ENCODE measurements at regions not wholly inside any gene's neighbourhood (a gene's known extent, or its start where the extent isn't known, plus 50 kb on each side); places are given as distances from the start of the nearest gene placed in this dataset.

DNA sequence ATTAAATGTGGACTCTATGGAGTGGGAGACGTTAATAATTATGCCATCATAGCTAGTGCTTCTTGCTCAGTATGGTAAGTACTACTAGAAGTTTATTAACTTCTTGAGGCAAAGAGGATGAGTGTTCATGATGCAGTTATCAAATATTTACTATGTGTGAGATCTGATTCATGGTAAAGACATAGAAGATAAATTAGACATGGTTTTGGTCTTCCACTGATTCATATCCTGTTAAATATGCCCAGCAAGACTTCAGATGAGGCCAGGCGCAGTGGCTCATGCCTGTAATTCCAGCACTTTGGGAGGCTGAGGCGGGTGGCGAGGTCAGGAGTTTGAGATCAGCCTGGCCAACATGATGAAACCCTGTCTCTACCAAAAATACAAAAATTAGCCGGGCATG is 547.1 kb upstream of the ANKRD30A start:
- H3K27ac Mint-ChIP-seq = no peak overlapping the region
- no peaks in the 10 kb centered on the region for H3K36me3 Mint-ChIP-seq (ENCODE audit: low read depth)
- no peak for ATAC-seq
- H3K4me3 Mint-ChIP-seq = no peak overlapping the region
- no peak for DNase-seq
- peaks cover 21% of the 10 kb centered on the region for H3K9me3 Mint-ChIP-seq
- no peaks in the 10 kb centered on the region for H3K4me1 Mint-ChIP-seq
- H3K27me3 Mint-ChIP-seq = no peaks in the 10 kb centered on the region

GRCh38 chr10:36577126-36577525 is 548.3 kb upstream of the ANKRD30A start:
- peaks cover 20% of the 10 kb centered on the region for H3K9me3 Mint-ChIP-seq
- no peaks in the 10 kb centered on the region for H3K36me3 Mint-ChIP-seq (ENCODE audit: low read depth)
- no peak overlapping the region for H3K4me3 Mint-ChIP-seq
- H3K27me3 Mint-ChIP-seq = no peaks in the 10 kb centered on the region
- ATAC-seq = no peak
- H3K27ac Mint-ChIP-seq = no peak overlapping the region
- no peak for DNase-seq
- H3K4me1 Mint-ChIP-seq = no peaks in the 10 kb centered on the region

DNA sequence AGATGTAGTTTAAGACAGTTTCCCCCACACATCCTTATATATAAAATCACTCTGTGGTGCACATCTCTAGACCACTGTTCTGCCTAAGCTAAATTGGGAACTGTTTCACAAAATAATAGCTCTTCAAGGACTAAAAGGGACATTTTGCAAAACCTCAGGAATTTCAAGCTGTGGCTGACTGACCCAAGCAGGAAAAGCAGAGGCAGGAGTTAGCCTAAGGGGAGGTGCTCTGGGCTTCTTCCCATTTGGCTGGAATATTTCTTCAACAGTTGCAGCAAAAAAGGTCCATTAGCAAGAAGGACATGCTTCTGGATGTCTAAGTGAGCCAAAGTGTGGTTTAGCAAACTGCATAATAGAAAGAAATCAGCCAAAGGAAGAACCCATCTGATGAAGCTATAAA is 551.2 kb upstream of the ANKRD30A start:
- ATAC-seq (no peak), DNase-seq (no peak)
- no peaks in the 10 kb centered on the region for H3K4me1 Mint-ChIP-seq
- no peaks in the 10 kb centered on the region for H3K27me3 Mint-ChIP-seq
- no peak overlapping the region for H3K27ac Mint-ChIP-seq
- H3K36me3 Mint-ChIP-seq (ENCODE audit: low read depth) = no peaks in the 10 kb centered on the region
- peaks cover 14% of the 10 kb centered on the region for H3K9me3 Mint-ChIP-seq
- H3K4me3 Mint-ChIP-seq = no peak overlapping the region

- no peaks in the 10 kb centered on the region for H3K4me1 Mint-ChIP-seq
- ATAC-seq = no peak
Observed at GRCh38 chr10:36573246-36573645, 552.2 kb upstream of the ANKRD30A start.

DNA sequence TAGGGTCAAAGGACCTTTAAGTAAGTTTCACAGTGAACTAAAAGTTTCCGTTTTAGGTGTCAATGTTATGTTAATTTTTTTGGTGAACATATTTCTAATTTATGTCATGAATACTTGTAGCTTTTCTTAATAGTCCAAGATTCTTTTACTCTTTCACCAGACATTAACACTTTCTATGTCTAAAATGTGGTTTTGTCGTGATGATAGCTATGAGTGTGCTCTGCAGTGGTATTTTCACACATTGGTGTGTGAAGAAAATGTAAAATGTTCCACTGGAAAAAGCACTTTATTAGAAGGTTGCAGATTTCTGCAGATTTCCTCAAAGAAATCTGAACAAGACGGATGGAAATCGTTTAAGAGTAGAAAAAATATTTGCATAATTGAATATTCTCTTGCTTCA is 561.0 kb upstream of the ANKRD30A start:
- H3K4me3 Mint-ChIP-seq = no peak overlapping the region
- no peaks in the 10 kb centered on the region for H3K4me1 Mint-ChIP-seq
- H3K9me3 Mint-ChIP-seq = peaks cover 7% of the 10 kb centered on the region
- H3K36me3 Mint-ChIP-seq (ENCODE audit: low read depth) = no peaks in the 10 kb centered on the region
- no peak overlapping the region for H3K27ac Mint-ChIP-seq
- ATAC-seq (no peak), DNase-seq (no peak)
- no peaks in the 10 kb centered on the region for H3K27me3 Mint-ChIP-seq

More at GRCh38 chr10:36573246-36573645, 552.2 kb upstream of the ANKRD30A start:
- Mint-ChIP-seq H3K9me3 (peaks cover 13% of the 10 kb centered on the region), H3K27me3 (no peaks in the 10 kb centered on the region), H3K36me3 (ENCODE audit: low read depth) (no peaks in the 10 kb centered on the region), H3K4me3 (no peak overlapping the region), H3K27ac (no peak overlapping the region)
- no peak for DNase-seq

GRCh38 chr10:36559412-36560400 is 565.7 kb upstream of the ANKRD30A start:
- no peak for DNase-seq
- peaks cover 3% of the 10 kb centered on the region for H3K9me3 Mint-ChIP-seq

DNA sequence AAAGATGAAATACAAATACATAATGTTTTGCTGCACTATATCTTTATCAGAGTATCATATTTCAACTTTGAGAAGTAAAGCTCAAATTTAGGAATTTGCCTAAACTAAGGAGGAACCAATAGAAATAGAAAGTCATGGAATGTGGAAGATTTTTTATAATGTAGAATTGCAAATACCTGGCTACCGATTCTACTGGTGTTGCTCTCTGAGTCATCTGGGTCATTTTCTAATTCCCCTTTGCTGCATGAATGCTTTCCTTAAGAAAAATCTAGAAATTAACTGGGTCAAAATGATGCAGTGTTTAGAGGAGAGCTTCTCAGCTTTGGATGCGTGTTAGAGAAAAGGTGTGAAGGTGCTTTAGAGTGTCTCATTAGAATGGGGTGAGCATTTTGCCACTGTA is 568.9 kb upstream of the ANKRD30A start:
- H3K27me3 Mint-ChIP-seq = no peaks in the 10 kb centered on the region
- no peaks in the 10 kb centered on the region for H3K36me3 Mint-ChIP-seq (ENCODE audit: low read depth)
- no peak for ATAC-seq
- no peaks in the 10 kb centered on the region for H3K9me3 Mint-ChIP-seq
- DNase-seq = no peak
- H3K4me3 Mint-ChIP-seq = no peak overlapping the region
- H3K27ac Mint-ChIP-seq = no peak overlapping the region
- no peaks in the 10 kb centered on the region for H3K4me1 Mint-ChIP-seq

More at GRCh38 chr10:36559412-36560400, 565.7 kb upstream of the ANKRD30A start:
- H3K4me1 Mint-ChIP-seq = no peaks in the 10 kb centered on the region
- H3K36me3 Mint-ChIP-seq (ENCODE audit: low read depth) = no peaks in the 10 kb centered on the region
- no peaks in the 10 kb centered on the region for H3K27me3 Mint-ChIP-seq
- H3K4me3 Mint-ChIP-seq = no peak overlapping the region
- ATAC-seq = no peak
- H3K27ac Mint-ChIP-seq = no peak overlapping the region

DNA sequence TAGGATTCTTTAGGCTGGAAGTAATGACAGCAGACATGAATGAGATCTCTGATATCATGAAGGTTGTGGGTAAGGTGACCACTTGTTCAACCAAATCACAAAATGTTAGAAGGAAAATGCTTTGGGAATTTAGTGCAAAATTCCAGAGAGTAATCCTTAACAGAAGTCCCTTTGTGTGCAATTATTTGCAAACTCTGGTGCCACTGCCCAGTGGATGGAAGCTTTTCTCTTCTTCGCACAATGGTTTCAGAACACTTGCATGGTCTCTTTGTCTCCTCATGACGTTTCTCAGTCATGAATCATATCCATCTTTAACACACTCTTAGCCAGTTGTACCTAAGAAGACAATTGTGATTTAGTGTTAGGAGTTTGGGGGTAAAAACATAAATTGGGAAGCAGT is 570.4 kb upstream of the ANKRD30A start:
- no peaks in the 10 kb centered on the region for H3K4me1 Mint-ChIP-seq
- H3K36me3 Mint-ChIP-seq (ENCODE audit: low read depth) = no peaks in the 10 kb centered on the region
- no peak for DNase-seq
- H3K4me3 Mint-ChIP-seq = no peak overlapping the region
- H3K27me3 Mint-ChIP-seq = no peaks in the 10 kb centered on the region
- no peak overlapping the region for H3K27ac Mint-ChIP-seq
- H3K9me3 Mint-ChIP-seq = no peaks in the 10 kb centered on the region
- ATAC-seq = no peak

DNA sequence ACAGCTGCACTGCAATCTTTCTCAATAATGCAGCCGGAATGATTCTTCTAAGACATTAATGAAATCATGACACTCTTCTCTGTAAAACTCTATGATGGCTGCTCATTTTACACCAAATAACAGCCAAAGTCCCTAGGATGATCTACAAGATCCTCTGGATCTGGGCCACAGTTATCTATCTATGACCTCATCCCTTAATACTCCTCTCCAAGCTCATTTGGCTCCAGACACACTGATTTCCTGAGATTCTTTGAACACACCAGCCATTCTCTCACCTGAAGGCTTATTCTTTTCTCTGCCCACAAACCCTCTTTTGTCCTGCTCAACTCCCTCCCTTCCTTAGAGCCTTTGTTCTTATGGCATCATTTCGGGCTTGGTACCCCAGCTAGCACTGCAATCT is 577.4 kb upstream of the ANKRD30A start:
- no peak for DNase-seq
- ATAC-seq = no peak
- H3K4me3 Mint-ChIP-seq = no peak overlapping the region
- H3K27me3 Mint-ChIP-seq = no peaks in the 10 kb centered on the region
- no peaks in the 10 kb centered on the region for H3K4me1 Mint-ChIP-seq
- peaks cover 13% of the 10 kb centered on the region for H3K9me3 Mint-ChIP-seq
- no peaks in the 10 kb centered on the region for H3K36me3 Mint-ChIP-seq (ENCODE audit: low read depth)
- no peak overlapping the region for H3K27ac Mint-ChIP-seq

DNA sequence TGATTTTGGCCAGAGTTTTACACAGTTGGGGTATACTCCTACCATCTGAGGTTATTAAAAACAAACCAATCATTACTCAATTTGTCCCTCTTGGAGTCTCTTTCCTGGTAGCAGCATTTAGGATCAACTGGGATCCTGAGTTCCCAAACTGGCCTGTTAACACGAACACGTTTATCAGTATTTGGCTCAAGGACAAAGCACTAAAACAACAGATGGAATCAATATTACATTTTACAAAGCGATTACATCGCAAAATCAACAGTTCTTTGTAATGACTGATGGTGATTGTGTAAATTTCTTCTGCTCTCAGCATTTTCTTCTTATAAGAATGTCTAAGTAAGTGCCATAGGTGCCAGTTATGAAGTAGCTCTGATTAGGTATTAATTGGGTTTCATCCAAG is 582.9 kb upstream of the ANKRD30A start:
- DNase-seq (no peak), ATAC-seq (no peak)
- Mint-ChIP-seq H3K27me3 (no peaks in the 10 kb centered on the region), H3K9me3 (peaks cover 9% of the 10 kb centered on the region), H3K36me3 (ENCODE audit: low read depth) (no peaks in the 10 kb centered on the region), H3K4me1 (no peaks in the 10 kb centered on the region), H3K4me3 (no peak overlapping the region), H3K27ac (no peak overlapping the region)

DNA sequence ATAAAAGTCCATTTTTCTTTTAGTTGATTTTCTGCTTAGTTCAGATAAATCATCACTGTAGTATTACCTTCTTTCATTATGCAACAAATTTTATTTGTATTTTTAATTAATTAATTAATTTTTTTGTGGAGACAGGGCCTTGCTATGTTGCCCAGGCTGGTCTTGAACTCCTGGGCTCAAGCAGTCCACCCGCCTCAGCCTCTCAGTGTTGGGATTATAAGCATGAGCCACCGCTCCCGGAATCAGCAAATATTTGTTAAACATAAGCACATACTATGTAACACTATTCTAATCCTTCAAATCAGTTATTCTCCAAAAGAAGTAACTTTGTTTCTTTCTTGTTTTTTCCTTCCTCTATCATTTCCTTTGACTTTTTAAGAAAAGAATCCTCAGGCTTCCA is 584.8 kb upstream of the ANKRD30A start:
- no peaks in the 10 kb centered on the region for H3K36me3 Mint-ChIP-seq (ENCODE audit: low read depth)
- no peak overlapping the region for H3K27ac Mint-ChIP-seq
- no peaks in the 10 kb centered on the region for H3K27me3 Mint-ChIP-seq
- H3K9me3 Mint-ChIP-seq = peaks cover 5% of the 10 kb centered on the region
- DNase-seq (no peak), ATAC-seq (no peak)
- H3K4me3 Mint-ChIP-seq = no peak overlapping the region
- H3K4me1 Mint-ChIP-seq = no peaks in the 10 kb centered on the region

DNA sequence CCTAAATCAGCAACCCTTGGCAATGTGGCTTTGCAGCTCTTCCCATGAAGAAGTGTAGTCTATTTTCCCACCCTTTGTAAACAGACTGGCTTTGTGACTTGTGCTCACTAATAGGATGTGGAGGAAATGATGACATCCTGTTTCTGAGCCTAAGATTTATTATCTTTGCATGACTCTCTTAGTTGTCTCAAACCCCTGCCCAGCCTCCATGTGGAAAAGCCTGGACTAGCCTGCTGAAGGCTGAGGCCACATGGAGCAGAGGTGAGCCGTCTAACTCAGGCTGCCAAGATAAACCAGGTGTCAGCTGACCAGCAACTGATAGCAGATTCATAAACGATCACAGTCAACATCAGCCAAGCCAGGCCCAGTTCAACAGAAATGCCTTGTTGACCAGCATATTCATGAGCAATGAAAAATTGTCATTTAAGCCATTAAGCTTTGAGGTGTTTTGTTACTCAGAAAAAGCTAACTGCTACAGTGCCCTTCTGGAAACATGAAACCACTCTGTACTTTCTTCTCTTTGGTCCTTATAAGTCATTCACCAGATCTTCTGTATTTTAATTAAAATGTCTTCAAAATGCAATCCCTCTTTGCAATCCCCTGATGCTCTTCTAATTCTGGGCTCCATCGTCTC is 586.3 kb upstream of the ANKRD30A start:
- no peaks in the 10 kb centered on the region for H3K27me3 Mint-ChIP-seq
- ATAC-seq (no peak), DNase-seq (no peak)
- H3K4me1 Mint-ChIP-seq = peaks cover 4% of the 10 kb centered on the region
- H3K27ac Mint-ChIP-seq = no peak overlapping the region
- no peaks in the 10 kb centered on the region for H3K36me3 Mint-ChIP-seq (ENCODE audit: low read depth)
- H3K4me3 Mint-ChIP-seq = no peak overlapping the region
- H3K9me3 Mint-ChIP-seq = peaks cover 5% of the 10 kb centered on the region

GRCh38 chr10:36534471-36535002 is 590.9 kb upstream of the ANKRD30A start:
- no peaks in the 10 kb centered on the region for H3K27me3 Mint-ChIP-seq
- H3K4me3 Mint-ChIP-seq = no peak overlapping the region
- DNase-seq (peak; percentile 10), ATAC-seq (peak; percentile 77)
- H3K36me3 Mint-ChIP-seq (ENCODE audit: low read depth) = no peaks in the 10 kb centered on the region
- H3K4me1 Mint-ChIP-seq = peaks cover 4% of the 10 kb centered on the region
- H3K27ac Mint-ChIP-seq = peak overlapping the region; percentile 5
- peaks cover under 1% of the 10 kb centered on the region for H3K9me3 Mint-ChIP-seq

GRCh38 chr10:36533861-36534260 is 591.5 kb upstream of the ANKRD30A start:
- ATAC-seq (no peak), DNase-seq (no peak)
- peaks cover 4% of the 10 kb centered on the region for H3K4me1 Mint-ChIP-seq
- no peak overlapping the region for H3K4me3 Mint-ChIP-seq
- H3K36me3 Mint-ChIP-seq (ENCODE audit: low read depth) = no peaks in the 10 kb centered on the region
- H3K27me3 Mint-ChIP-seq = no peaks in the 10 kb centered on the region
- H3K27ac Mint-ChIP-seq = no peak overlapping the region
- peaks cover 4% of the 10 kb centered on the region for H3K9me3 Mint-ChIP-seq

DNA sequence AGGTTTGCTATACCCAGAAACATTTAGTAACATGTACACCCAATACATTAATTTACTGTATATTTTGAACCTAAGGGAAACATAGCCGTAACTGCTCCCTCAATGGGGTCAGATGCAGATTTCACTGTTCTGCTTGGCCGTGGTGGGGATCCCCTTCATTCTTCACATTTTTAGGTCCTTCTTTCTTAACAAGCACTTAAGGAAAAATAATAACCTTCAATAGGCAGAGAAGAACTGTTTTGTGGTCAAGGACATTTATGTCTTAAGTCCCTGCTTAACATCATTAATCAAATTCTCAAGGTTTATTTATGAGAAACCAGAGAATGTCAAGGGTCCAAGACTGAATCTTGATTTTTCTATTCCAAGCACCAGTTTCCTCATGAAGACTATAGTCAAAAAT is 592.1 kb upstream of the ANKRD30A start:
- DNase-seq = no peak

More for the DNA sequence above, 592.1 kb upstream of the ANKRD30A start:
- ATAC-seq = no peak
- Mint-ChIP-seq H3K4me3 (no peak overlapping the region), H3K4me1 (peaks cover 4% of the 10 kb centered on the region), H3K9me3 (peaks cover 8% of the 10 kb centered on the region), H3K27ac (no peak overlapping the region), H3K27me3 (no peaks in the 10 kb centered on the region), H3K36me3 (ENCODE audit: low read depth) (no peaks in the 10 kb centered on the region)

Data from activated naive CD8-positive, alpha-beta T cell treated with anti-CD3 and anti-CD28 coated beads, Interleukin-2, amount 50 U/mL, for 24 hours (primary cell).